ENCODE measurements at regions not wholly inside any gene's neighbourhood (a gene's known extent, or its start where the extent isn't known, plus 50 kb on each side); places are given as distances from the start of the nearest gene placed in this dataset.

GRCh38 chr11:37040921-37041320 is 442.9 kb upstream of the RAG2 start:
- DNase-seq (ENCODE audit: low read depth) = no peak
- CTCF ChIA-PET = no interaction called here
- H3K27me3 ChIP-seq (ENCODE audit: control insufficient read depth, insufficient read depth, low read length) = no peaks in the 10 kb centered on the region
- no peak overlapping the region for H3K4me3 ChIP-seq (ENCODE audit: low read depth, low read length)
- POLR2A ChIA-PET = no interaction called here
- no peaks in the 10 kb centered on the region for H3K36me3 ChIP-seq (ENCODE audit: control insufficient read depth, insufficient read depth, low read length)
- TF ChIP-seq CTCF (IDR thresholded peaks at IDR 0.05; ENCODE audit: insufficient read depth, low read depth, low read length) = no peak

GRCh38 chr11:37038911-37039310 is 440.9 kb upstream of the RAG2 start:
- TF ChIP-seq CTCF (IDR thresholded peaks at IDR 0.05; ENCODE audit: insufficient read depth, low read depth, low read length) = no peak
- Histone ChIP-seq H3K36me3 (ENCODE audit: control insufficient read depth, insufficient read depth, low read length) (no peaks in the 10 kb centered on the region), H3K4me3 (ENCODE audit: low read depth, low read length) (no peak overlapping the region), H3K27me3 (ENCODE audit: control insufficient read depth, insufficient read depth, low read length) (no peaks in the 10 kb centered on the region)
- POLR2A ChIA-PET = no interaction called here
- no peak for DNase-seq (ENCODE audit: low read depth)
- CTCF ChIA-PET = no interaction called here

GRCh38 chr11:37026741-37027140 is 428.7 kb upstream of the RAG2 start:
- POLR2A ChIA-PET = interaction anchor here (0.6 kb wide), 1 partner anchor 34 kb away, joined by 5 read pairs; no protein-coding TSS in a partner anchor
- no peaks in the 10 kb centered on the region for H3K36me3 ChIP-seq (ENCODE audit: control insufficient read depth, insufficient read depth, low read length)
- no peak overlapping the region for H3K4me3 ChIP-seq (ENCODE audit: low read depth, low read length)
- CTCF ChIA-PET = no interaction called here
- TF ChIP-seq CTCF (IDR thresholded peaks at IDR 0.05; ENCODE audit: insufficient read depth, low read depth, low read length) = no peak
- no peaks in the 10 kb centered on the region for H3K27me3 ChIP-seq (ENCODE audit: control insufficient read depth, insufficient read depth, low read length)
- no peak for DNase-seq (ENCODE audit: low read depth)

GRCh38 chr11:37026326-37026725 is 428.3 kb upstream of the RAG2 start:
- TF ChIP-seq CTCF (IDR thresholded peaks at IDR 0.05; ENCODE audit: insufficient read depth, low read depth, low read length) = no peak
- Histone ChIP-seq H3K4me3 (ENCODE audit: low read depth, low read length) (no peak overlapping the region), H3K27me3 (ENCODE audit: control insufficient read depth, insufficient read depth, low read length) (no peaks in the 10 kb centered on the region), H3K36me3 (ENCODE audit: control insufficient read depth, insufficient read depth, low read length) (no peaks in the 10 kb centered on the region)
- no peak for DNase-seq (ENCODE audit: low read depth)
- ChIA-PET CTCF (no interaction called here), POLR2A (no interaction called here)

- no peak for DNase-seq (ENCODE audit: low read depth)
- Histone ChIP-seq H3K36me3 (ENCODE audit: control insufficient read depth, insufficient read depth, low read length) (no peaks in the 10 kb centered on the region), H3K4me3 (ENCODE audit: low read depth, low read length) (no peak overlapping the region), H3K27me3 (ENCODE audit: control insufficient read depth, insufficient read depth, low read length) (no peaks in the 10 kb centered on the region)
- TF ChIP-seq CTCF (IDR thresholded peaks at IDR 0.05; ENCODE audit: insufficient read depth, low read depth, low read length) = no peak
- ChIA-PET CTCF (no interaction called here), POLR2A (no interaction called here)
Measured at GRCh38 chr11:37006563-37006962, 408.5 kb upstream of the RAG2 start.
